Hematopoietic multipotent progenitor cell (in vitro differentiated cells): ENCODE measurements at regions not wholly inside any gene's neighbourhood (a gene's known extent, or its start where the extent isn't known, plus 50 kb on each side); places are given as distances from the start of the nearest gene placed in this dataset.

Source experiments
- DNase-seq, 3 donors: peaks; one replicate each; pipeline ENCODE4 v3.0.0-alpha.2; 2011 to 2015; ENCODE audit warnings: low read depth in 2 of 3, low spot score in 2 of 3

DNA sequence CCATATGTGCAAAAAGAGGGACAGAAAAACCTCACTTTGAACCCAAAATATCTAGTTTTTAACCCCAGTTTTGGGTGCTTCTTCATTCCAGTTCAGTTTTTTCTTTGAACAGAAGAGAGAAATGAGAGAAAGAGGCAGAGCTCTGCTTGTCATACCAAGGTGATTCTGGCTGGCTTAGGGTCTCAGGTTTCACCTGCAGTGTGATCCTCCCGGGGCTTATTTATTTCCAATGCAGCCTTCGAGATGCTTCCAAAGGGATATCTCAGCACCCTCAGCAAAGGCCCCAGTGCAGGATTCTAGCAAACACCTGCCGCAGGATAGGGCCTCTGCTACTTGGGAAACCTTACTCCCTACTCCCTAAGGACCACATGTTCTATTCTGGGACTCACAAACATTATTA is 131.3 kb downstream of the WDR11 start:
- no peak for DNase-seq

DNA sequence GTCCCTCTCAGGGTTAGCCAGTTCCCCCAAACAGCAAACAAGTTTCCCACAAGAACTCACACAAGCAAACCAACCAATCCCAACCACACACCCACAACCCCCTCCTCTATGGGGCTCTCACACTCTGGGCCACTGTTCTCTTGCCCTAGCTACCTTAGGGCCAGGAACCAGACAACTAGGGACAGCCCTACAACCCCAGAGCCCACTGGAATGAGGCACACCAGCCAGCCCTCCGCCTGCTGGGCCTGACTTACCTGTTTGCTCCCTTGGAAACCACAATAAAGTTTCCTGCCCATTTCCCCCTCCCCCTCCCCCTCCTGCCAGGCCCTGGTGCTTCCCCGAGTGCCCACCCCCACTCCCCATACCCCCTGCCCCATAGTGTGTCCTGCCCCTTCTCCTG is 132.6 kb downstream of the WDR11 start:
- DNase-seq, result no peak

DNA sequence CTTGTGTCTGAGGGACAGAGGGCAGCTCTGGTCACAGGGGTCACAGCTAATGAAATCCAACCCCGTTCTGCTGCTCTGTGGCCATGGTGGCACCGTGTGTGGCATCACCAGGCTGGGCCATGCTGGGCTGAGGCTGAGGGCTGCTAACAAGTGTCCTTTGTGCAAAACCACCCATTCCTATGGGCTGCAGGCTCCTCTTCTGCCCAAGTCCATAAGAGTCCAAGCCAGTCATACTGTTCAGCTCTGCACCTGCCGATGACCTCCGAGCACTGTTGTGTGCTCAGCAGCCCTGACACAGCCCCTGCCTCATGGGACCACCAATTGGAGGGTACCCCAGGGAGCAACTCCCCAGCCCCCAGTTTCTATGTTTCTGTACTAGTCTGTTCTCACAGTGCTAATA is 133.1 kb downstream of the WDR11 start:
- DNase-seq, result no peak

DNA sequence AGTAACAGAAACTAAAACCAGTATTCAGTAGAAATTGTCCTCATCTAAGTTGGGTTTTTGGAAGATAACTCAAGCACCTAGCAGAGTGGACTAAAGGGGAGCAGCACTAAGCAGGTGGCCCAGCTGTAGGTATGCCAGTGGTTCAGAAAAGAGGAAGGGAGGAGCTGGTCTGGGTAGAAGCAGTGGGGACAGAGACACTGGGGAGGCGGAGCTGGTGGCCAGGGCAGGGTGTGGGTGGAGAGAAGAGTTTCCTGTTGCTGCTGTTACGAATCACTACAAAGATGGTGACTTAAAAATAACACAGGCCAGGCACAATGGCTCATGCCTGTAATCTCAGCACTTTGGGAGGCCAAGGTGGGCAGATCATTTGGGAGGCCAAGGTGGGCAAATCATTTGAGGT is 136.2 kb downstream of the WDR11 start:
- DNase-seq, result no peak

DNA sequence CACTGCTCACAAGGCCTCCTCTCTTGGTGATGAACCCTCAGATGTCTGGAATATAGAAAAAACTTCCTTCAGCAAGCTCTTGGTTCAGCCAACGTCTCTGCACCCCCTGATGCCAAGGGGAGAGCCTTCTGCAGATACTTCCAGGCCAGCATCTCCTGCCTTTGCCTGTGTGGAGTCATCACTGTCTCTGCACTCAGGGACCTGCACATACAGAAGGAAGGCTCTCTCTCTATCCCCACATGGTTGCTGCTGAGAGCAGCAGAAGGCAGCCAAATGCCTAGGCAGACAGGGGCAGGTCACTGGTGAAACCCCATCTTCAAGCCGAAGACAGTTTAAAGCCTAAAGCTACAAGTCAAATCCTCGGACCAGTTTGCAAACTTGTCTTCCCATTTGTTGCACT is 137.6 kb downstream of the WDR11 start:
- no peak for DNase-seq

DNA sequence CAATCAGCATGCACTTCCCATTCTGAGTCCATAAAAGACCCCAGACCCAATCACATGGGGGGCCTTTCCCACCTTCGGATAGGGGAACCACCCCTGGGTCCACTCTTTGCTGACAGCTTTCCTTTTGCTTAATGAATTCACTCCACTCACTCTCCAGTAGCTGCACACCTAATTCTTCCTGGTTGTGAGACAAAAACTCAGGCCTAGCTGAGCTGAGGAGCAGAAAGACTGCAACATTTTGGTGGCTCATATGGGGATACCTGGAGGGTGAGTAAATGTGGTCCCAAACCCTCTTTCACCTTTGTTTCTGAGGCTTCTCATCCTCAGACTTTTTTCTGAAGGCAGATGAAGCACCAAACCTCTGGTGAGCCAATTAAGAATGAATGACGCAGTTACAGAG is 138.1 kb downstream of the WDR11 start:
- DNase-seq, result no peak

DNA sequence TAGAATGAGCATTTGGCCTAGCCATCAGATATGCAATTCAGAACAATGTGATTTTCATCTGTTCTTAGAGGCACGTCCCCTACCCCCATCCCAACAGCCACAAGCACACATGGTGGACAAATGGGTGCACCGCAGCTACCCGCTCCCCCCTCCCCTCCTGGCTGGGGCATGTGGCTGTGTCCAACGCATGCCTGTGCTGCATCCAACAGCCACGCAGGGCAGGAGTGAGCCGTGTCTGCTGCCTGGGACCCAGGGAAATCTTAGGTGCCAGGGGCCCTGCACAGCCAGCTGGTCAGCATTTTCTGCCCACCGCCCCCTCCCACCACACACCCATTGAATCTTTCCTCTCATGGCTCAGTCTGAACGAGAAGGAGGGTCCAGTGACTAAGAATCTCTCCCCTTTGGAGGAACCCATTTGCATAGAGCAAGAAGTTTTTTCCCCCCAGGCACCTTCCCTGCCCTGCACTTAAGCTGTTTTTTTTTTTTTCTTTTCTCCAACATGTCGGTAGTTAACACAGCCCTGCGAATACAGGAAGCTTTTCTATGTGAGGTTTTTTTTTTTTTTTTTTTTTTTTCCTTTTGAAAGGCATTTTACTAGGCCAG is 138.9 kb downstream of the WDR11 start:
- no peak for DNase-seq

DNA sequence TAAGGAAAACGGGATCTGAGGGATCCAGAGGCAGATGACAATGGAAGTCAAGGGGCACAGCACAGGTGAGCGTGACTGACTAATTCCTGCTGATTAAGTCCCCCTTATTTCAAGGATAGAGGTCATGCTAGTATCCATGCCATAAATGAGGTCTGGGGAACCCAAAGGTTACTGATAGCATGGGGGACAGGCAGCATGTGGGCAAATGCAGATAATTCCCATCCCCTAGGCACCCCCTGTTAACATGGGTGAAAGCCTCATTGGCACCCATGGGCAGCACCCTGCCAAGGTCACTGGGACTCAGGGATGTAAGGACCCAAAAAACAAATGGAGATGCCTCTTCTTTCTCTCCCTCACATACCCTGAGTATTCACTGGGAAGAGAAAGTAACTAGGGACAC is 139.7 kb downstream of the WDR11 start:
- no peak for DNase-seq

DNA sequence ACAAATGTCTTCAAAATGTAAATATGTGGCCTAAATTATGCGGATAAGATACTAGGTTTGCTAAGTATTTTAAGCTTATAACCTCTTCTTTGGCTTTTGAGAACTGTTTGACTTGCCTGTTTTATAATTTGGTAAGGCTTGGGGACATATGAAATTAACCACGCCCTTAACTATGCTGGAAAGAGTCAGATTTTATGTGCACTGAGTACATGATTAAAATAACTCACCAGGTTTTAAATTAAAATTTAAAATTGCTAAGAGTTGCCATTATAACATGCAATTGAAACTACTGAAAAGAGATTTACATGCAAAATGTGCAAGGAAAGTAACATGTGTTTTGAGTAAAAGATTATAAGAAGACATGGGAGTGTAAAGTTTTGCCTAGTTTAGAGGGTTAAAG is 141.9 kb downstream of the WDR11 start:
- no peak for DNase-seq

DNA sequence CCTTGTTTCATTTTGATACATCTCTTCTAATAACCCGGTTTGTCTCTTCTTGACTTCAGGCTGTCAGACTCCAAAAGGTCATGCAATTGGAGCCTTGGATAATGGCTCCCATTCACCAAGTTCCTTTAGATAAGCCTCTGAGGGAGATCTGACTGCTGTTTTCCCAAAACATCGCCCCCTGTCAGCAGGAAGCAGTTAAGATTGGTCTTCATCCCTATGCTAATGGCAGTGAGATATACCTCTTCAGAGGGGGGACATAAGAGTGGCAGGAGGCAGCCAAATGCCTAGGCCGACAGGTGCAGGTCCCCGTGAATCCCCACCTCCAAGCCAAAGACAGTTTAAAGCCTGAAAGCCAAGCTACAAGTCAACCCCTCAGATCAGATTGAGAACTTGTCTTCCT is 144.6 kb downstream of the WDR11 start:
- no peak for DNase-seq

DNA sequence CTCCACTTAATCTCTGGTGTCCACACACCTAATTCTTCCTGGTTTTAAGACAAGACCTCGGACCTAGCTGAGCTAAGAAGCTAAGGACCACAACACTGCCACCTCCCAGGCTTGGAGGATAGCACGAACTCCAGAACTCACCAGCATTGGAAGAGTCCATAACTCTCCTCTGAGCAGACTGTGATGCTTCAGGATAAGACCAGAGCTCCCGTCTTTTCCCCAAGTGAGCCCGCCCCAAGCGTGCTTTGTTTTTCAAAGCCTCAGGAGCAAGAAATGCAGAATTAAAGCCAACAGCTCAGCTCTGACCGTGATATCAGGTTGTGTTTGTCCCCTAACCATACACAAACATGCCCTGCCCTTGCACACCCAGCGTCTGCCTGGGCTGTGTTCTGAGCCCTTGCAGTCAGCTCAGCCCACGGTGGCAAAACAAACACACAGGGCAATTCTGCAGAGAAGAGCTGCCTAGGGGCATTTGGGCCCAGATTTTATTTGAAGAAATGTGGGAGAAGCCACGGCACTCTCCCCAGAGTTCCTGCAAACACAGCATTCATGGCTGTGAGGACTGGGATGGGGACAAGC is 145.4 kb downstream of the WDR11 start:
- DNase-seq, result no peak

DNA sequence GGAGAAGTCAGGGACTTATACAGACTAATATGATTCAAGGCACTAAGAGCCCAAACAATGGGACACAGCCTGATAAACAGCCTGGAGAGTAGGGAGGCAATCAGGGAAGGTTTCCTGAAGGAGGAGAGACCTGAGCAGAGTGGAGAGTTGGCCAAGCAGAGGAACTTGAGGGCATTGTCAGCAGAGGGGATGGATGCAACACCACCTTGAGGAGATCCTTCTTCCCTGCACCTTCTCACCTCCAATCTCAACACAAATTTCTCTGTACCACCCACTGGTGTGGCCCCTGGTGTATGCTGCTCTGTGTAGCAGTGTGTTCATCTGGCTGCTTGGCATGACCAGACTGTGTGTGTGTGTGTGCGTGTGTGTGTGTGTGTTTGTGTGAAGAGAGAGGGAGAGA is 146.2 kb downstream of the WDR11 start:
- no peak for DNase-seq

DNA sequence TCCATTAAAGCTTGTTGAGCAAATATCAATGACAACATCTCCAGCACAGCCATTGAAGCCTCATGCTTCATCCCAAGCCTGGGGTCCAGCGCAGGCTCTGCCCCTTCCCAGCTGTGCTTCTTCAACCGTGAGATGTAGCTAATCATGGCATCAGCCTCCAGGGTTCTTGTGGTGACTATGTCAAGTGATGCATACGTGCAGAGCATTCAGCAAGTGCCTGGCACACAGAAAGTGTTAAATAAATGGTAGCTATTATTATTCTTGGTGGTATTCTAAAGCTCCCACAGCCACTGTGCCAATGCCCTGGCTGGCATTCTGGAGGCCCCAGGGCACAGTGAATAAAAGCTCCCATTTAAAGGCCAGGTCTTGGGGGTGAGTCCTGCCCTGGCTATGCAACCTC is 146.6 kb downstream of the WDR11 start:
- DNase-seq, result no peak

DNA sequence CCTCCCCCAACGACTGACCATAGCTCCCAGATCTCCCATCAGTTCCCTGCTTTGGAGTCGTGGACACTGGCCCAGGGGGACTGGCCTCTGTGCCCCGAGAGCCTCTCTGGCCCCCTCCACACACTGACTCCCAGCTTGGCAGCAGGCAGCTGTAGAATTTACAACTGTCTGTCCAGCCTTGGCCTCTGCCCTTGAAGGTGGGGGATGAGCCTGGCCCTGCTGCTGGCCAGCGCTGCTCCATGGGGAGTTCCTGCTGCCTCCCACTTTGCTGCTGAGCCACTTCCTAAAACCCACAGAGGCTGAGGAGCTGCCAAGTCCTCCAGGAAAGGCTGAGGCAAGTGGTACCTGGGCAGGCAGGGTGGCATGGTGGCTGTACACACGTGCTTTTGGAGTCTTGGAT is 147.1 kb downstream of the WDR11 start:
- no peak for DNase-seq

DNA sequence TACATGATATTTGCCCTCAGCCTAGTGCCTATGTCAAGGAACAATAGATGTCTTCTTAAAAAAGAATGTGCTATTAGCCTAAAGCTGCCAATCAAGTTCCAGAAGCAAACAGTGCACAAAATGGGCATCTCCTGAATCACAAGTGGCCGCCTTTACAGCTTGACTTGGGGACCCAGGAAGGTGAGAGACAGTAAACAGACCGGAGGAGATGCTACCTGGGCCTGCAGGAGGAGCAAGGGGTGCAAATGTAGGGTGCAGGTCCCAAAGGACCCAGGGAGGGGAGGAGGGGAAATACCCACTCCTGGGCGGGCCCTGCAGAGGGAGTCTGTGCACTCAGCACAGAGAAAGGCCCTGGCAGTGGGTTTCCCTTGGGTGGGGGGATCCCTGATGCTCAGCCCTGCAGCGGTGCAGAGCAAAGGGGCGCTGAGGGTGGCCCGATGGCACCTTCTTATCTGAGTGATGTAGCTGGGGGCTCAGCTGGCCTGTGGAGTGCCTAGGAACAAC is 147.7 kb downstream of the WDR11 start:
- DNase-seq, result no peak

DNA sequence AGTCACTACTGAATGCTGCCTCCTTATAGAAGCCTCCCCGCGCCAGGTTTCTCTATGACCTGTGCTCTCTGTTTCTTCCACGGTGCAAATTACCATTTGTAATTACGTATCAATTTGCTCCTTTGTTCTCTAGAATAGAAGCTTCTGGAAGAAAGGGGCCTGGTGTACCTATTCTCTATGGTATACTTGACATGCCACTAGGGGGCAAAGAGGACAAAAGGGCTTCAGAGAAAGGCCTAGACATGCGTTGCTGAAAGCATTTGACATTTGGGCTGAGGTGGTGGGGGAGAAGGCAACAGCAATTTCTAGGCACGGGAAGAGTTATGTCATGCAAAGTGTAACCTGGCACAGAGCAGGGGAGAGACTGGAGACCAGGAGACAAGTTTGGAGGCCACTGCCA is 148.7 kb downstream of the WDR11 start:
- no peak for DNase-seq

DNA sequence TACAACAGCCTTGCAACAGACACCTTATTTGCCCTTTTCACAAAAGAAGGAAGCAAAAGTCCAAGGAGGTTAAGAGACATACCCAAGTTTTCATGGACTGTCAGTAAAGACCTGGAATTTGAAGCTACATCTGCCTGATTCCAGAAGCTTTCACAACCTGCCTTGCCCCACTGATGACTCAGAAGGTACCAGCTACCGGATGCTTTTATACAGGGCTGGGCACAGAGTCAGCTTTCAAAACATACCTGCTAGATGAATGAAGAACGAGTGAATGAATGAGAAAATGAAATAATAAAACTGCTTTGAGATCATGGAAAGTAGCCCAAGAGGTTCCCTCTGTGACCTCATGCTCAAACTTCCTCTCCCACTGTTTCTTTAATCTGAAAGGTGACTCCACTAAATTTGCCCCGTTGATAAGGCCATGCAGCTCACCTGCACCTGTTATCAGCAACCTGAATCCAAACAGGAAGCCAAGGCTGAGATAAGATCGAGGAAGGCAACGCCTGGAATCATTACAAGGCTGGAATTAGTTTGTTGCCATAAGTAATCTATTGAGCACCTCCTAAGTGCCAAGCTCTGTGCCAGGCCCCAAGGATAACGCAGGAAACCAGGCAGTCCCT is 151.5 kb downstream of the WDR11 start:
- no peak for DNase-seq

DNA sequence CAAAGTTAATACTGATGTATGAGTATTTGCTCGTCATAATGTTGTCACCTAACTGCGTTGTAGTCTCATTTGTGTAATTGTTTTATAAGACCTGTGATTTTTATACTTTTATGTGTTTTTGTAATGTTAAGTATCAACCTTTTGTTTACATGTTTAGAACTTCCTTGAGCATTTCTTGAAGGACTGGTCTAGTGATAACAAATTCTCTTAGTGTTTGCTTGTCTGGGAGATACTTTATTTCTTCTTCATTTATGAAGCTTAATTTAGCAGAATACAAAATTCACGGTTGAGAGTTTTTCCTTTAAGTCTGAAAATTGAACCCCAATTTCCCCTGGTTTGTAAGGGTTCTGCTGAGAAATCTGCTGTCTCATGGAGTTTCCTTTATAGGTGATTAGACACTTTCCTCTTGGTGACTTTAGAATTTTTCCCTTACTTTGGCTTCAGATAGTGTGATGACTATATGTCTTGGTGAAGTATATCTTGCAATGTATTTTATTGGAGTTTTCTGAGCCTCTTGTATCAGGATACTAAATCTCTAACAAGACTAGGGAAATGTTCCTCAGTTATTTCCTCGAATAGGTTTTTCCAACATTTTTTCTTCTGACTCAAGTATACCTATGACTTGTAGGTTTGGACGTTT is 154.9 kb downstream of the WDR11 start:
- no peak for DNase-seq

DNA sequence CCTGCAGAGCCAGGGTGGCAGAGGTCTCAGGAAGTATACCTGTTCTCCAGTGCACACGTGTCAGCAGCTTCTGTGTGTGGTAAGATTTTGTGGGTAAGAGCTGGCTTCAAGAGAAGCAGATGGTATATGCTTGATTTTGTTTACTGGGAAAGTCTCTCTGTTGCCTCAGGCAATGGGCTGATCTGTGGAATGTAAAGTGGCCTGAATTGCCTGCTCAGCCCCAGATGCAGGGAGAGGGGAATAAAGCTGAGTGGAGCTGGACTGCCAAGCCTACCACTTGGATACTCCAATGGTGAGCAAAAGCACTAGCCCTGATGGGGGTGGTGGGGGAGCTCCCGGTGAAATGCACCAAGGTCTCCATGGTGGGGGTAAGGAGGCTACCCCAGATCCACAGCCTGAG is 156.1 kb downstream of the WDR11 start:
- DNase-seq, result no peak

DNA sequence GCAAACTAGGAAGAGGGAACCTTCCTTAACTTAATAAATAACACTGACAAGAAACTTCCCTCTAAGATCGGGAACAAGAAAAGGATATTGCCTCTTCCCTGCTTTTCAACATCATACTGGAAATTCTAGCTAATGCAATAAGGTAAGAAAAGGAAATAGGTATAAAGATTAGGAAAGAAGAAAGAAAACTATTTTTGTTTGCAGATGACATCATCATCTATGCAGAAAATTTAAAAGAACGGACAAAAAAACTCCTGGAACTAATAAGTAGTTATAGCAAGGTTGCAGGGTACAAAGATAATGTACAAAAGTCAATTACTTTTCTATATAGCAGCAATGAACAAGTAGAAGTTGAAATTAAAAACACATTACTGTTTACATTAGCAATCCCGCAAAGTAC is 164.8 kb downstream of the WDR11 start:
- no peak for DNase-seq

DNA sequence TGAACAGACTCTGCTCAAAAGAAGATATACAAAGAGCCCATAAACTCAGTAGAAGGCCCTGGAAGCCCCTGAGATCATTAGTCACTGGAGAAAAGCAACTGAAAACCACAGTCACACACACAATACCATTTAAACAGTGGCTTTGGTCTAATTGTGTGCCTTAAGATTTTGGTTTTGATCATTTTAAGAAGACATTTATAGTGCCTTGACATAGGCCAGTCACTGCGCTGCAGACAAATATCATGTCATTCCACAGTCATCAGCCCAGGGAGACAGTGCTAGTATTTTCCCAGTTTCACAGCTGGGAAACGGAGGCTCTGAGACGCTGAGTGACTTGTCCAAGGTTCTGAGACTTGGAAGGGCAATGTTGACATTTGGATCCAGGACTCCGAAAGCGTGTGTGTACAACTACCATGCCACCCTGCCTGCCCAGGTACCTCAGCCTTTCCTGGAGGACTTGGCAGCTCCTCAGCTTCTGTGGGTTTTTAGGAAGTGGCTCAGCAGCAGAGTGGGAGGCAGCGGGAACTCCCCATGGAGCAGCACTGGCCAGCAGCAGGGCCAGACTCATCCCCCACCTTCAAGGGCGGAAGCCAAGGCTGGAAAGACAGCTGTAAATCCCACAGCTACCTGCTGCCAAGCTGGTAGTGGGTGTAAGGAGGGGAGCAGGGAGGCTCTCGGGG is 173.9 kb downstream of the WDR11 start:
- DNase-seq, result no peak

DNA sequence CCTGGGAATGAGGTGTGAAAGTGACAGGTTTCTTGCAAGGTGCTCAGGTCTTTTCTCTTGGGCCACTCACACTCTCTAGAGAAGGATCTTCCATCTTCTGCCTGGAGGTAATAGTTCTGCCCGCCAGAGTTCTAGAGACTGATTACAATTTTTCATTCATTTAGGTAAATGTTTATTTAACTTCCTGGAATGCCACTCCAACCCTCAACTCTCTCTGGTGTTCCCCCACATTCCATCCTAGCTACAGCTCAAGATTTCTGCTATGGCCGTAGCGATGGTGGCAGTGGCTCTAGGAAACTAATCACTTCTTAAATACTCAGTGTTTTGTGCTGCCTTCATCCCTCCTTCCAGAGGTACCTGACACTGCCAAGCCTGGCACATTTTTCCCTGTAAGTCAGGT is 174.6 kb downstream of the WDR11 start:
- DNase-seq, result no peak
